SU-DHL-6 (cell line): ENCODE measurements at regions not wholly inside any gene's neighbourhood (a gene's known extent, or its start where the extent isn't known, plus 50 kb on each side); places are given as distances from the start of the nearest gene placed in this dataset.

Experiments used
- CTCF ChIP-seq: fragments of 200-600 bp; sonication (generic); IDR thresholded peaks from one replicate; pipeline ENCODE4 v1.5.1; 2017; ENCODE audit warnings: antibody characterized with exemption, mild to moderate bottlenecking, low read length, moderate library complexity; ENCODE audit not compliant: insufficient read depth, poor library complexity, severe bottlenecking
- EZH2phosphoT487 ChIP-seq: fragments of 200-600 bp; sonication (generic), shearing (Covaris generic); conservative IDR thresholded peaks from 2 replicates; pipeline ENCODE4 v1.6.1; 2018; ENCODE audit warnings: mild to moderate bottlenecking, antibody characterized with exemption, low read length, moderate library complexity, mixed read lengths

- TF ChIP-seq CTCF (no peak), EZH2phosphoT487 (no peak)
Observed at GRCh38 chr2:236686561-236686960, 116.9 kb downstream of the ACKR3 start.
